Bronchial epithelial cell (primary cell): ENCODE measurements at regions not wholly inside any gene's neighbourhood (a gene's known extent, or its start where the extent isn't known, plus 50 kb on each side); places are given as distances from the start of the nearest gene placed in this dataset.
"Not testable (repeated sequence)": the region's sequence is repeated elsewhere in the genome, so short reads cannot be mapped to it uniquely, and the experiment has no call there.

Experiments used
- DNase-seq: peaks from one replicate; pipeline ENCODE4 v3.0.0-alpha.2; 2010; ENCODE audit warnings: low read depth
- FAIRE-seq: peaks from 2 replicates; lab custom pipeline; 2011; peaks lifted over from hg19 to GRCh38; lab: Jason Lieb, UNC
- H3K27me3 ChIP-seq: 2 replicates; pipeline ENCODE4 v1.5.1; 2011; ENCODE audit warnings: low read length; ENCODE audit not compliant: control insufficient read depth, insufficient read depth
- H3K36me3 ChIP-seq: 2 replicates; pipeline ENCODE4 v1.5.1; 2011; ENCODE audit warnings: low read length; ENCODE audit not compliant: control insufficient read depth, insufficient read depth
- H3K4me3 ChIP-seq: 2 replicates; pipeline ENCODE4 v1.5.1; 2011; ENCODE audit warnings: mild to moderate bottlenecking, low read depth, low read length, control low read depth
- TF ChIP-seq, protein P1 (sequence below): IDR thresholded peaks from 2 replicates; pipeline ENCODE4 v1.5.1; 2011; ENCODE audit warnings: mild to moderate bottlenecking, moderate library complexity, low read length, control low read depth, inconsistent platforms; ENCODE audit not compliant: insufficient read depth, severe bottlenecking

DNA sequence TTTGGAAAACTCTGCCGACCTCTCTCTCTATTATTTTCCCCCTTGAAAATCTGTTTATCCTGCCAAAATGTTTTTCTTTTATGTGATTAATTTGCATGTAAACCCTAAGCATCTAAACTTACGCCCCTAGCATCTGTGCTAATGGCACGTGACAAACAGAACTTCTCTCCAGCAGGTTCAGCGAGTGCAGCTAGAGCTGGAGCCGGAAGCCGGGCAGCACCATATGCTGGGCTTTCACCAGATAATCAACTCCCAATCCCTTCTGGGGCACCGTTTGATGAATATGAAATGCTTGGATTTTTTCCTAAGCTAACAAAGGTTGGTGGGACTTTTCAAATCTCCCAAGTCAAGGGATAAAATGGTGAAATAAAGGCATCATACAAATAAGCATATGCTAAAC lies 667.5 kb upstream of the TMEM132C start:
- FAIRE-seq = no peak
- Histone ChIP-seq H3K4me3 (no peak overlapping the region), H3K27me3 (no peaks in the 10 kb centered on the region), H3K36me3 (no peaks in the 10 kb centered on the region)
- DNase-seq = no peak
- TF ChIP-seq, protein P1, sequence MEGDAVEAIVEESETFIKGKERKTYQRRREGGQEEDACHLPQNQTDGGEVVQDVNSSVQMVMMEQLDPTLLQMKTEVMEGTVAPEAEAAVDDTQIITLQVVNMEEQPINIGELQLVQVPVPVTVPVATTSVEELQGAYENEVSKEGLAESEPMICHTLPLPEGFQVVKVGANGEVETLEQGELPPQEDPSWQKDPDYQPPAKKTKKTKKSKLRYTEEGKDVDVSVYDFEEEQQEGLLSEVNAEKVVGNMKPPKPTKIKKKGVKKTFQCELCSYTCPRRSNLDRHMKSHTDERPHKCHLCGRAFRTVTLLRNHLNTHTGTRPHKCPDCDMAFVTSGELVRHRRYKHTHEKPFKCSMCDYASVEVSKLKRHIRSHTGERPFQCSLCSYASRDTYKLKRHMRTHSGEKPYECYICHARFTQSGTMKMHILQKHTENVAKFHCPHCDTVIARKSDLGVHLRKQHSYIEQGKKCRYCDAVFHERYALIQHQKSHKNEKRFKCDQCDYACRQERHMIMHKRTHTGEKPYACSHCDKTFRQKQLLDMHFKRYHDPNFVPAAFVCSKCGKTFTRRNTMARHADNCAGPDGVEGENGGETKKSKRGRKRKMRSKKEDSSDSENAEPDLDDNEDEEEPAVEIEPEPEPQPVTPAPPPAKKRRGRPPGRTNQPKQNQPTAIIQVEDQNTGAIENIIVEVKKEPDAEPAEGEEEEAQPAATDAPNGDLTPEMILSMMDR = no peak

DNA sequence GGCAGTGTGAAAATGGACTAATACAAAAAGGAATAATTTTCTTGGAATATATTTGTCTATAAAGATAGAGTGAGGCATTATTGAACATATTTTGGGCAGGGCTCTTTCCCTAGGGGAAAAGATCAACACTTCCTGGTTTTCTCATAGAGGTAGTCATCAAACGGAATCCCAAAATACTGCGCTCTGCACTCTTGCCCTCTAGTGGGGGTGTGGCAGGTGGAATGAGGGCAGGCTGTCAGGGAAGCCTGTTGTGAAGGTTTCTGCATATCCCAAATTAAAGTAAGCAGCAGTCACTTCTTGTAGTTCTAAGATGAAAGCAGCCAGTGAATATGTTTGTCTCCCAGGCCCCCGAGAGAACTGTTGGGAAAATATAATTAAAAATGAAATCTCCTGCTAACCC lies 666.8 kb upstream of the TMEM132C start:
- H3K27me3 ChIP-seq = no peaks in the 10 kb centered on the region
- H3K4me3 ChIP-seq = no peak overlapping the region
- FAIRE-seq (no peak), DNase-seq (no peak)
- TF ChIP-seq, protein P1 = no peak
- no peaks in the 10 kb centered on the region for H3K36me3 ChIP-seq

DNA sequence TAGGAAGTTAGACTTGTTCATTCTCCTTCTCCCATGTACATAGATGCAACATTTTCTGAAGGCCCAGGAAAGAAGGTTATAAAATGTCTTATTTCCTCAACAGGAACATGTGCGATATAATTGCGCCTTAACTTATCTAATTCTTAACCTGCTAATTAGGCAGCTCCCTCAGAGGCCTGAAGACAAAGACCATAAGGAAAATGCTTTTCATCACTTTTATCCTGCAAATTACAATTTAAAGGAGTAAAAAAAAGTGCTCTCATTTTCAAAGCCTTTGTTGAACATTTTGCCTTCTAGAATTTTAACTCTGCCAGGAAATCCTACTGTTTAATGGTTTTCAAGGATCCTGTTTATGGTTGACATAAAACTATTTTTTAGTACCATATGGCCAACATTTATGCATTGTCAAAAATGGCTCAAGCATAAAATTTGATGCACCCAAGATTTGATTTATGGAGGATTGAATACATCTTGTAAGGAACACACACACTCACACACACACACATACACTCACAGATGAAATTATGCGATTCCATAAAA lies 660.4 kb upstream of the TMEM132C start:
- Histone ChIP-seq H3K4me3 (no peak overlapping the region), H3K27me3 (no peaks in the 10 kb centered on the region), H3K36me3 (no peaks in the 10 kb centered on the region)
- no peak for DNase-seq
- no peak for FAIRE-seq
- TF ChIP-seq, protein P1 = no peak

DNA sequence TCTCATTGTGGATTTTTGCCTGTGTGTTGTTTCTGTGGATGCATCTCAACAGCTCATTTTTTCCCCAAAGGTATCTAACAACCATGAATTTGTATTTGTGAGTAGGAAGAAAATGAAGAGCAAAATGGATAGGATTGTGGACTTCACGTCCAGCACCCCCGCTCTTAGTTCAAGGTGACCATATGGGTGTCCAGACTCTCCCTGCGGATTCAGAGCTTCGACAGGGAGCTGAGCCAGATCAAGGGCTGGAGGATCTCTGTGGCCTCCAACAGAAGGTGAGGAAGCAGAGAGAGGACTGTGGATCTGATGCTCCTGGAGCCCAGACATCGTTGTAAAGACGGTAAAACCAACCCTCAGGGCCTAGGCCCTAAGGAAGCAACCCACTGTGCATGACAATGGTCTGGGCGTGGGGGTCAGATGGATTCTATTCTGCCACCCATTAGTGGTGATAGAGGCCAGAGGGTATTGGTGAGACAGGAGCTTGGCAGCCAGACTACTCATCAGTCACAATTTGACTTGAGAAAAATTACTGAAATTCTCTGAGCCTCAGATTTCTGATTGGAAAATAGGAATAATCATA lies 659.7 kb upstream of the TMEM132C start:
- H3K36me3 ChIP-seq = no peaks in the 10 kb centered on the region
- H3K4me3 ChIP-seq = no peak overlapping the region
- TF ChIP-seq, protein P1 = no peak
- FAIRE-seq = no peak
- no peak for DNase-seq
- no peaks in the 10 kb centered on the region for H3K27me3 ChIP-seq

DNA sequence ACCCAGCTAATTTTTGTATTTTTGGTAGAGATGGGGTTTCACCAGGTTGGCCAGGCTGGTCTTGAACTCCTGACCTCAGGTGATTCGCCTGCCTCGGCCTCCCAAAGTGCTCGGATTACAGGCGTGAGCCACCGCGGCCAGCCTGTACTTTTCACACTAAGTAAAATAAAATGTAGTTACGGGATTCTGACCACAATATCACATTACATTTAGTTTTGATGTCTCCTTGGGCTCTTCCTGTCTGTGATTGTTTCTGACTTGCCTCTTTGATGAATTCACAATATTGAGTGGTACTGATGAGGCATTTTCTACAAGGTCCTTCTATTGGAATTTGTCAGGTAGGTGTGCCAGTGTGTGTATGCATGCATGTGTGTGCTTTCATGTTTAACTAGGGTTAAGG lies 658.6 kb upstream of the TMEM132C start:
- DNase-seq, H3K4me3 ChIP-seq, H3K27me3 ChIP-seq, H3K36me3 ChIP-seq, FAIRE-seq: not testable (repeated sequence)

DNA sequence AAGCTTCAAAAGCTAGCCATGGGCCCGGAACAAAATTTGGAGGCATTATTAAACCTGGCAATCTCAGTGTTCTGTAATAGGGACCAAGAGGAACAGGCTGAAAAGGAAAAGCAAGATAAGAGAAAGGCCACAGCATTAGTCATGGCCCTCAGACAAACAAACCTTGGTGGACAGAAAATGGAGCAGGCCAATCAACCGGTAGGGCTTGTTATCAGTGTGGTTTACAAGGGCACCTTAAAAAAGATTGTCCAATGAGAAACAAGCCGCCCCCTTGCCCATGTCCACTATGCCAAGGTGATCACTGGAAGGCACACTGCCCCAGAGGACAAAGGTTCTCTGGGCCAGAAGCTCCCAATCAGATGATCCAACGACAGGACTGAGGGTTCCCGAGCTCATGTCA lies 653.9 kb upstream of the TMEM132C start:
- FAIRE-seq (no peak), DNase-seq (no peak)
- no peaks in the 10 kb centered on the region for H3K36me3 ChIP-seq
- H3K27me3 ChIP-seq = no peaks in the 10 kb centered on the region
- H3K4me3 ChIP-seq = no peak overlapping the region
- TF ChIP-seq, protein P1 = no peak
